ENCODE measurements at regions not wholly inside any gene's neighbourhood (a gene's known extent, or its start where the extent isn't known, plus 50 kb on each side); places are given as distances from the start of the nearest gene placed in this dataset.

DNA sequence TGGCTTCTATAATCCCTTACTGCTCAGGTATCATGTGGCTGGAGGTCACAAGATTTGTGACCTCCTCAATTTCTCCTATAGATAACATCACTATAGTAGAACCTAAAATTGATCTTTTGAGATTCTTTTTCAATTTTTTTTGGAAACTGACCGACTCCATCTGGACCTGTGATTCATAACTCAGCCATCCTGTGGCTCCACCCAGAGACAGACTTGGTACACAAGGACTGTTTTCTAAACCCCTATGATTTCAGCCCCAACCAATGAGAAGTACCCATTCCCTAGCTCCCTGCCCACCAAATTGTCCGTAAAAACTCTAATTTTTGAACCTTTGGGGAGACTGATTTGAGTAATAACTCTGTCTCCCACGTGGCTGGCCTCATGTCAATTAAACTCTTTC lies 148.9 kb downstream of the SYT10 start:
- H3K9ac ChIP-seq (ENCODE audit: low read length), result no peak overlapping the region
- no peak overlapping the region for H2AFZ ChIP-seq (ENCODE audit: low read depth, low read length)
- no peaks in the 10 kb centered on the region for H3K27me3 ChIP-seq (ENCODE audit: low read depth, low read length)
- no peak overlapping the region for H3K4me3 ChIP-seq (ENCODE audit: low read length)
- no peaks in the 10 kb centered on the region for H3K4me1 ChIP-seq (ENCODE audit: low read length)
- H3K4me2 ChIP-seq (ENCODE audit: low read length), result no peak overlapping the region
- H3K36me3 ChIP-seq (replicated peaks; ENCODE audit: low read depth, low read length), result no peaks in the 10 kb centered on the region
- no peaks in the 10 kb centered on the region for H3K9me3 ChIP-seq (ENCODE audit: insufficient read depth, low read length)
- no peaks in the 10 kb centered on the region for H3K79me2 ChIP-seq (ENCODE audit: low read length)
- H3K27ac ChIP-seq (ENCODE audit: low read length), result no peak overlapping the region
- no peaks in the 10 kb centered on the region for H4K20me1 ChIP-seq (ENCODE audit: insufficient read depth, low read length)
- TF ChIP-seq, protein P1, sequence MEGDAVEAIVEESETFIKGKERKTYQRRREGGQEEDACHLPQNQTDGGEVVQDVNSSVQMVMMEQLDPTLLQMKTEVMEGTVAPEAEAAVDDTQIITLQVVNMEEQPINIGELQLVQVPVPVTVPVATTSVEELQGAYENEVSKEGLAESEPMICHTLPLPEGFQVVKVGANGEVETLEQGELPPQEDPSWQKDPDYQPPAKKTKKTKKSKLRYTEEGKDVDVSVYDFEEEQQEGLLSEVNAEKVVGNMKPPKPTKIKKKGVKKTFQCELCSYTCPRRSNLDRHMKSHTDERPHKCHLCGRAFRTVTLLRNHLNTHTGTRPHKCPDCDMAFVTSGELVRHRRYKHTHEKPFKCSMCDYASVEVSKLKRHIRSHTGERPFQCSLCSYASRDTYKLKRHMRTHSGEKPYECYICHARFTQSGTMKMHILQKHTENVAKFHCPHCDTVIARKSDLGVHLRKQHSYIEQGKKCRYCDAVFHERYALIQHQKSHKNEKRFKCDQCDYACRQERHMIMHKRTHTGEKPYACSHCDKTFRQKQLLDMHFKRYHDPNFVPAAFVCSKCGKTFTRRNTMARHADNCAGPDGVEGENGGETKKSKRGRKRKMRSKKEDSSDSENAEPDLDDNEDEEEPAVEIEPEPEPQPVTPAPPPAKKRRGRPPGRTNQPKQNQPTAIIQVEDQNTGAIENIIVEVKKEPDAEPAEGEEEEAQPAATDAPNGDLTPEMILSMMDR (IDR thresholded peaks at IDR 0.05; ENCODE audit: low read depth, low read length), result no peak
- TF ChIP-seq EZH2phosphoT487 (IDR thresholded peaks at IDR 0.05; ENCODE audit: low read depth), result no peak

DNA sequence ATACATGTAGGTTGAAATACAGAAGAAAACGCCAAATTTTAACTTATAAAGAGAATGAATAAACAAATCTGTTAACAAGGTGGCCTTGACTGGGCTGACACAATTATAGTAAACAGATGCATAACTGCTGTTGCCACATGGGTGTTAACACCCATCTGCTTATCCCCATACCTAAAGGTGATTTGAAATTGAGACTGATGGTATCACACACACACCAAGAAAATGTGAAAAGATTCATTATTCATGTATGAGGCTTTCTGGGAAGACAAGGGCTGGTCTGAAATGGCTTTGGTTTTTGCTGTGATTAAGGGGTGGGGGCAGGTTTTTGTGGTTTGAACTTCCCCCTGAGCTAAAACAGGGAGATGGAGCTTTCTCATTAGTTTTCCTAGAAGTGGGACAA lies 156.6 kb downstream of the SYT10 start:
- Histone ChIP-seq H3K36me3 (replicated peaks; ENCODE audit: low read depth, low read length) (no peaks in the 10 kb centered on the region), H3K27me3 (ENCODE audit: low read depth, low read length) (no peaks in the 10 kb centered on the region), H3K4me1 (ENCODE audit: low read length) (no peaks in the 10 kb centered on the region), H3K27ac (ENCODE audit: low read length) (no peak overlapping the region), H3K9ac (ENCODE audit: low read length) (no peak overlapping the region), H3K79me2 (ENCODE audit: low read length) (no peaks in the 10 kb centered on the region), H3K9me3 (ENCODE audit: insufficient read depth, low read length) (no peaks in the 10 kb centered on the region), H2AFZ (ENCODE audit: low read depth, low read length) (no peak overlapping the region), H3K4me2 (ENCODE audit: low read length) (no peak overlapping the region), H3K4me3 (ENCODE audit: low read length) (no peak overlapping the region), H4K20me1 (ENCODE audit: insufficient read depth, low read length) (no peaks in the 10 kb centered on the region)
- TF ChIP-seq, protein P1 (IDR thresholded peaks at IDR 0.05; ENCODE audit: low read depth, low read length), result no peak
- no peak for TF ChIP-seq EZH2phosphoT487 (IDR thresholded peaks at IDR 0.05; ENCODE audit: low read depth)

DNA sequence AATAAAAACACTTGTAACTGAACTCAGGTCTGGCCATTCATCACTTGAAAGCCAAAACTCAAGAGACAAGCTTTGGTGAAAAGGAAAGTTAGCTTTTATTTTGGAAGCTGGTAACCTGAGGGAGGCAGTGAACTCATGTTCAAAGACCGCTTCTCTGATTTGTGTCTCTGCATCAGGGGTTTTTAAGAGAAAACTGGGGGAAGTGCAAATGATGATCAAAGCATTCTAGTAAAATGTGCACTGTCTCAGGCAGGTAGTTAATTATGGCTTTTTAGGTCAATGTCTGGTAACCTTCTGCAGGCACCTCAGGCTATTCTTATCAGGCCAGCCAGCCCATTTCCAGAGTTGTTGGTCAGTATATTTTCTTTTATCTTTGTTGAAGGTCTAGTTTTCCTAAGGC lies 162.2 kb downstream of the SYT10 start:
- no peaks in the 10 kb centered on the region for H3K4me1 ChIP-seq (ENCODE audit: low read length)
- H3K4me2 ChIP-seq (ENCODE audit: low read length), result no peak overlapping the region
- H3K27me3 ChIP-seq (ENCODE audit: low read depth, low read length), result no peaks in the 10 kb centered on the region
- H2AFZ ChIP-seq (ENCODE audit: low read depth, low read length), result no peak overlapping the region
- no peaks in the 10 kb centered on the region for H3K9me3 ChIP-seq (ENCODE audit: insufficient read depth, low read length)
- no peak overlapping the region for H3K4me3 ChIP-seq (ENCODE audit: low read length)
- H3K79me2 ChIP-seq (ENCODE audit: low read length), result no peaks in the 10 kb centered on the region
- H4K20me1 ChIP-seq (ENCODE audit: insufficient read depth, low read length), result no peaks in the 10 kb centered on the region
- TF ChIP-seq EZH2phosphoT487 (IDR thresholded peaks at IDR 0.05; ENCODE audit: low read depth), result no peak
- TF ChIP-seq, protein P1 (IDR thresholded peaks at IDR 0.05; ENCODE audit: low read depth, low read length), result no peak
- no peaks in the 10 kb centered on the region for H3K36me3 ChIP-seq (replicated peaks; ENCODE audit: low read depth, low read length)
- no peak overlapping the region for H3K27ac ChIP-seq (ENCODE audit: low read length)
- no peak overlapping the region for H3K9ac ChIP-seq (ENCODE audit: low read length)

DNA sequence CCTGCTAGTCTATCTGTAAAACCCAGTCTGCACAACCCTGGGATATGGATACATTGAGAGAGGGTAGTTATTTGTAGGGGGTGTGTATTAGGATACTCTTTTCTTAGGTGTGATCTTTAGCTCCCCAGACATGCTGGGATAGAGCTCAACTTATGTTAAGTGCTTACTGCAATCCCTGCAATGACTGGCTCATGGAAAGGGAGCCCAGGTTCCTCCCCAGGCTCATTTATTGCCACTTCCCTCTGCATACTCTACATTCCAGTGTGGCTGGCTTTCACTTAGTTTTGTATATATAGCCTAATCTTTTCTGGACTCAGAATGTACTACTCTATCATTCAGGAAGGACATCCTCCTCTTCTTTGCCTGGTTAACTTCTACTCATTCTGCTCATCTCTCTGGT lies 172.0 kb downstream of the SYT10 start:
- no peaks in the 10 kb centered on the region for H3K4me1 ChIP-seq (ENCODE audit: low read length)
- H3K4me2 ChIP-seq (ENCODE audit: low read length), result no peak overlapping the region
- no peak overlapping the region for H2AFZ ChIP-seq (ENCODE audit: low read depth, low read length)
- no peaks in the 10 kb centered on the region for H3K9me3 ChIP-seq (ENCODE audit: insufficient read depth, low read length)
- H3K9ac ChIP-seq (ENCODE audit: low read length), result no peak overlapping the region
- no peaks in the 10 kb centered on the region for H3K36me3 ChIP-seq (replicated peaks; ENCODE audit: low read depth, low read length)
- no peak for TF ChIP-seq EZH2phosphoT487 (IDR thresholded peaks at IDR 0.05; ENCODE audit: low read depth)
- TF ChIP-seq, protein P1 (IDR thresholded peaks at IDR 0.05; ENCODE audit: low read depth, low read length), result no peak
- no peak overlapping the region for H3K4me3 ChIP-seq (ENCODE audit: low read length)
- H3K79me2 ChIP-seq (ENCODE audit: low read length), result no peaks in the 10 kb centered on the region
- no peaks in the 10 kb centered on the region for H3K27me3 ChIP-seq (ENCODE audit: low read depth, low read length)
- no peaks in the 10 kb centered on the region for H4K20me1 ChIP-seq (ENCODE audit: insufficient read depth, low read length)
- no peak overlapping the region for H3K27ac ChIP-seq (ENCODE audit: low read length)
